ENCODE measurements at regions not wholly inside any gene's neighbourhood (a gene's known extent, or its start where the extent isn't known, plus 50 kb on each side); places are given as distances from the start of the nearest gene placed in this dataset.
A peak's percentile ranks its signal among the peaks of the same experiment; 100 is the strongest.

DNA sequence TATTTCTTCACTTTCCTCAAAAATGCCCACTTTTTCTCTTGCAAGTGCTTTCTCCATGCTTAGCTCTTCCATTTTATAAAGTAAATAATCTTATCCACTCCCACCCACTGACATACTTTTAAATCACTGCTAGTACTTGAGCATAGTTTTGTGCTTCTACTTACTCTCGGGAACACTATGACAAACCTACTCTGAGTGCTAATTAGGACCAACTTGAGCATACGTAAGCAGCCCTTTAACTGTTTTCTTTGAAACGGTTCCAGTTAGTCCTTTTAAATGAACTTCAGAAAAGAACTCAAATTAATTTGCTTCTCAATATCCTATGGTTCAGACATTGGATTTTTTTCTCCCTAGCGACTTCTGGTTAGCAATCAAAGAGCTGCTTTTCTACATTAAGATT lies 280.0 kb upstream of the SOX2 start:
- Histone ChIP-seq H3K36me3 (ENCODE audit: control insufficient read depth in 4 of 4, insufficient read depth in 4 of 4, low read length in 4 of 4) (no peaks in the 10 kb centered on the region), H3K9ac (ENCODE audit: insufficient read depth in 1 of 2, low read length in 2 of 2) (no peak overlapping the region), H3K4me3 (no peak overlapping the region), H3K27me3 (ENCODE audit: control insufficient read depth in 3 of 3, insufficient read depth in 3 of 3, low read length in 2 of 3) (peaks cover 0 to 4% (median 0%) of the 10 kb centered on the region in 3 donors), H3K27ac (ENCODE audit: low read depth in 1 of 2, low read length in 1 of 2) (no peak overlapping the region), H3K4me1 (ENCODE audit: control insufficient read depth in 5 of 5, insufficient read depth in 5 of 5, low read length in 5 of 5) (no peaks in the 10 kb centered on the region), H3K9me3 (ENCODE audit: control insufficient read depth in 4 of 4, insufficient read depth in 3 of 4, low read length in 3 of 4) (no peaks in the 10 kb centered on the region)
- no peak for ATAC-seq (ENCODE audit: insufficient read depth, low FRiP score)
- WGBS, 2 donors = 61 to 79% methylated on average over 4 of the region's 4 CpGs
- peak in 1 of 3 donors; percentile 6 for DNase-seq
- TF ChIP-seq, protein P1, sequence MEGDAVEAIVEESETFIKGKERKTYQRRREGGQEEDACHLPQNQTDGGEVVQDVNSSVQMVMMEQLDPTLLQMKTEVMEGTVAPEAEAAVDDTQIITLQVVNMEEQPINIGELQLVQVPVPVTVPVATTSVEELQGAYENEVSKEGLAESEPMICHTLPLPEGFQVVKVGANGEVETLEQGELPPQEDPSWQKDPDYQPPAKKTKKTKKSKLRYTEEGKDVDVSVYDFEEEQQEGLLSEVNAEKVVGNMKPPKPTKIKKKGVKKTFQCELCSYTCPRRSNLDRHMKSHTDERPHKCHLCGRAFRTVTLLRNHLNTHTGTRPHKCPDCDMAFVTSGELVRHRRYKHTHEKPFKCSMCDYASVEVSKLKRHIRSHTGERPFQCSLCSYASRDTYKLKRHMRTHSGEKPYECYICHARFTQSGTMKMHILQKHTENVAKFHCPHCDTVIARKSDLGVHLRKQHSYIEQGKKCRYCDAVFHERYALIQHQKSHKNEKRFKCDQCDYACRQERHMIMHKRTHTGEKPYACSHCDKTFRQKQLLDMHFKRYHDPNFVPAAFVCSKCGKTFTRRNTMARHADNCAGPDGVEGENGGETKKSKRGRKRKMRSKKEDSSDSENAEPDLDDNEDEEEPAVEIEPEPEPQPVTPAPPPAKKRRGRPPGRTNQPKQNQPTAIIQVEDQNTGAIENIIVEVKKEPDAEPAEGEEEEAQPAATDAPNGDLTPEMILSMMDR (IDR thresholded peaks at IDR 0.05; ENCODE audit: control extremely low read depth, extremely low read depth) = no peak

DNA sequence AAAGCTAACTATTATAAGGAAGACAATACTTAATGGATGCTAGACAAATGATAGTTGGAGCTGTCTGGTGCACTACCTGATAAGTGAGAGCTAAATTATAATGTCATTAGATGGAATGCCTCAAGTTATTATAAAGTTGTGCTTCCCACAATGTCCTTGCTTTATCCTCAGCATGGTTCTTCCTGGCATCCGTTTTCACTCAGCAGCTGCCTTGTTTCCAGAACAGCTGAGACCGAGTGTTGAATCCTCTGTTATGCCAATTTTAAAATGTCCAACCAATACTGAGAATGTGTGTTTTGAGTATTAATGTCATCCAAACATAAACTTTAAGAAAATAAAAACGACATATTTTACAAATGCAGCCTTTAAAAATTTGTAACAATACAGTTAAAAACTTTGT lies 286.7 kb upstream of the SOX2 start:
- no peaks in the 10 kb centered on the region for H3K36me3 ChIP-seq (ENCODE audit: control insufficient read depth in 4 of 4, insufficient read depth in 4 of 4, low read length in 4 of 4)
- TF ChIP-seq, protein P1 (IDR thresholded peaks at IDR 0.05; ENCODE audit: control extremely low read depth, extremely low read depth) = no peak
- peak; percentile 80 to 91 (median 90) for DNase-seq
- H3K9ac ChIP-seq (ENCODE audit: insufficient read depth in 1 of 2, low read length in 2 of 2) = no peak overlapping the region
- H3K27me3 ChIP-seq (ENCODE audit: control insufficient read depth in 3 of 3, insufficient read depth in 3 of 3, low read length in 2 of 3) = peaks cover 0 to 17% (median 0%) of the 10 kb centered on the region in 3 donors
- H3K4me1 ChIP-seq (ENCODE audit: control insufficient read depth in 5 of 5, insufficient read depth in 5 of 5, low read length in 5 of 5) = peaks cover 0 to 13% (median 0%) of the 10 kb centered on the region in 5 donors
- H3K9me3 ChIP-seq (ENCODE audit: control insufficient read depth in 4 of 4, insufficient read depth in 3 of 4, low read length in 3 of 4) = no peaks in the 10 kb centered on the region
- no peak overlapping the region for H3K4me3 ChIP-seq
- H3K27ac ChIP-seq (ENCODE audit: low read depth in 1 of 2, low read length in 1 of 2) = no peak overlapping the region
- WGBS, 2 donors = 50 to 59% methylated on average over 3 of the region's 3 CpGs
- ATAC-seq (ENCODE audit: insufficient read depth, low FRiP score) = no peak

DNA sequence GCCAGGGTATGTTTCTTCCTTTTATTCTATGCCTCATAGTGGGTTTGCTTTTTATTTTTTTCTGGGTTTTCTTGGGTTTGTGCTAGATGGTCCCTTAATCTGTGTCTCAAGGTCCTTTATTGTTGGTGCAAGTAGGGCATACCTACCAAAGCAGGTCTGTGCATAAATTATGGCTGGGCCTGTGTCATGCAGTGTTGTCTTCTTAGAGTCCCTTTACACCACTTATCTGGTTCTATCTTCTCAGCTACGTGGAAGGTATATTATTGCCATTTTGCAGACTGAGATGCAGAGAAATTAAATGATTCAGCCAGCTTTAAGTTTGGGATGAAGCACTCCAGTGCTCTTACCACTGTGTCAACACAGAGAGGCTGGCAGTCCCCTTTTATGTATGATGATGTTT lies 293.5 kb upstream of the SOX2 start:
- Histone ChIP-seq H3K27ac (ENCODE audit: low read depth in 1 of 2, low read length in 1 of 2) (no peak overlapping the region), H3K9me3 (ENCODE audit: control insufficient read depth in 4 of 4, insufficient read depth in 3 of 4, low read length in 3 of 4) (no peaks in the 10 kb centered on the region), H3K4me1 (ENCODE audit: control insufficient read depth in 5 of 5, insufficient read depth in 5 of 5, low read length in 5 of 5) (no peaks in the 10 kb centered on the region), H3K4me3 (no peak overlapping the region), H3K9ac (ENCODE audit: insufficient read depth in 1 of 2, low read length in 2 of 2) (no peak overlapping the region), H3K36me3 (ENCODE audit: control insufficient read depth in 4 of 4, insufficient read depth in 4 of 4, low read length in 4 of 4) (no peaks in the 10 kb centered on the region), H3K27me3 (ENCODE audit: control insufficient read depth in 3 of 3, insufficient read depth in 3 of 3, low read length in 2 of 3) (peaks cover 0 to 14% (median 0%) of the 10 kb centered on the region in 3 donors)
- TF ChIP-seq, protein P1 (IDR thresholded peaks at IDR 0.05; ENCODE audit: control extremely low read depth, extremely low read depth) = no peak
- 69 to 84% methylated on average over 1 of the region's 1 CpG for WGBS, 2 donors
- ATAC-seq (ENCODE audit: insufficient read depth, low FRiP score) = no peak
- no peak for DNase-seq

DNA sequence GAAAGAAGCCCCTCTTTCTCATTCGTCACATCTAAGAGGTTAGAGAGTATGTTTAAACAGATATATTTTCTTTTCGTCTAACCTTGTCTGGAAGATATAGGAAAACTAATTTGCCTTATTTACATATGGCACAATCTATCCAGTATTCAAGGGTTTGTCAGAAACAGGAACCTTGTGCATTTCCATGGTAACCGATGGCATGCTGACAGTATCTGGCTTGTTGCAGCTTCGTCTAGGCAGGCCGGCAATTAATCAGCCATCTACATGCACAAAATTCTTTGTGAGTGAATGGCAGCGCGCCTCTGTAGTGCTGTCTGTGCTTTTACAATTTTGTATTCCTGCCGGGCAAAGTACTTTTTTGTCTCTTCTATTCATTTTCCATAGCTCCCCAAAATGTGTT lies 294.0 kb upstream of the SOX2 start:
- H3K36me3 ChIP-seq (ENCODE audit: control insufficient read depth in 4 of 4, insufficient read depth in 4 of 4, low read length in 4 of 4) = no peaks in the 10 kb centered on the region
- no peak for DNase-seq
- no peaks in the 10 kb centered on the region for H3K9me3 ChIP-seq (ENCODE audit: control insufficient read depth in 4 of 4, insufficient read depth in 3 of 4, low read length in 3 of 4)
- H3K4me1 ChIP-seq (ENCODE audit: control insufficient read depth in 5 of 5, insufficient read depth in 5 of 5, low read length in 5 of 5) = no peaks in the 10 kb centered on the region
- H3K9ac ChIP-seq (ENCODE audit: insufficient read depth in 1 of 2, low read length in 2 of 2) = no peak overlapping the region
- 58 to 64% methylated on average over 8 of the region's 8 CpGs for WGBS, 2 donors
- peaks cover 0 to 18% (median 2%) of the 10 kb centered on the region in 3 donors for H3K27me3 ChIP-seq (ENCODE audit: control insufficient read depth in 3 of 3, insufficient read depth in 3 of 3, low read length in 2 of 3)
- TF ChIP-seq, protein P1 (IDR thresholded peaks at IDR 0.05; ENCODE audit: control extremely low read depth, extremely low read depth) = no peak
- no peak for ATAC-seq (ENCODE audit: insufficient read depth, low FRiP score)
- no peak overlapping the region for H3K27ac ChIP-seq (ENCODE audit: low read depth in 1 of 2, low read length in 1 of 2)
- H3K4me3 ChIP-seq = no peak overlapping the region

Data from lung (tissue), 11 donors.